Left hindlimb (tissue), 1 donor: ENCODE measurements at regions not wholly inside any gene's neighbourhood (a gene's known extent, or its start where the extent isn't known, plus 50 kb on each side); places are given as distances from the start of the nearest gene placed in this dataset.

Experiments
- DNase-seq: peaks from one replicate; pipeline ENCODE4 v3.0.0-alpha.2; 2018

DNA sequence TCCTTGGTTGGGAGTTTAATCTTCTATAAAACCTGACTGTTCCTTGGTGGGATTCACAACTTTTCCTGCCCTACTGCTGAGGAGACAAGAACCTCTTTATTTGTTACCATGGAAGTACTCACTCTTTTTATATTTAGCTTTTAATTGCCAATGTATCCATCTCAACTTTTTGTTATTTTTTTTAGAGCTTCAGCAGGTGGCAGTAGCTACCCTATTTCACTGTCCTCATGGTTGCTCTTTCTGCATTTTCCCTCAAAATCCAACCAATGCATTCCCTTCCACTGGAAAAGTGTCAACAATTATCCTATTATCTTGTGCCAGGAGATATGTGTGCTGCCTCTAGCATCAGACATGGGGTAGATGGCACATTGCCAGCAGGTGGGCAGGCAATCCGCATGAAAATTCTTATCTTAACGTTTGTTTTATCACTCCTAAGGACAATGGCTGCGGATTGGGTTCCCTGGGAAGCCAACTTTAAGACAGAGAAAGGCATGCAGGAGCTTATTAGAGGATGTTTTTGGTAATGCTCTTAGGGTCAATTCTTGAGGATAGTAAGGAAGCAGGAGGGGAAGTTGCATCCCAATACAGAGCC lies 406.4 kb downstream of the SNAPC1 start:
- no peak for DNase-seq

DNA sequence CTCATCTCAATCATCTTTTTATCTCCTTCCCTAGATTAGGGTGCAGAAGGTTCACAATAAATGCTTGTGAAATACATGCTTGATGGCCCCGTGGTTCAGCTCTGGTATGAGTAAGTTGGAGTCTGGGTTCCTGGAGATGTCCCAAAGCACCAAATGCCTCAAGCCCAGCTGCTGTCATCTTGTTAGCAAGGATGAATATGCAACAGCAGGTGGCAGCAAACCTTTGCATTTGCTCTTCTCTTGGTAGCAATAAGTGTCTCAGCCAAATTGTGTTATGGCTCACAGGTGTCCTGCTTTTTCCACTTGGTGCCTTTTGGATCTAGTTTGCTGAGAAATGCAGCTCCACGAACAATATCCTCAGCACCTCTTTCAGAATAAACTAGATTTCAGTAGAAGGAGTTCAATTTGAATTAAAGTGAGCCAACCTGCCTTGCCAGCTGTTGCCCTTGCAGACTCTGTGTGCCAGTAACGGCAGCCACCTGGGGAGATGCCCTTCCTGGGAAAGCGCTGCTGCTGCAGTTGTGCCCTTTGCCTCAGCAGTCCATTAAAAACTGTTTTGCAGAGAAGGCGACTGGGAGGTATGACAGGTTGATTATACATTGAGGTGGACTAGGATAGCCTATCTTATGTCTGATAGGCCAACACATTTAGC lies 417.3 kb downstream of the SNAPC1 start:
- DNase-seq: peak; percentile 67

DNA sequence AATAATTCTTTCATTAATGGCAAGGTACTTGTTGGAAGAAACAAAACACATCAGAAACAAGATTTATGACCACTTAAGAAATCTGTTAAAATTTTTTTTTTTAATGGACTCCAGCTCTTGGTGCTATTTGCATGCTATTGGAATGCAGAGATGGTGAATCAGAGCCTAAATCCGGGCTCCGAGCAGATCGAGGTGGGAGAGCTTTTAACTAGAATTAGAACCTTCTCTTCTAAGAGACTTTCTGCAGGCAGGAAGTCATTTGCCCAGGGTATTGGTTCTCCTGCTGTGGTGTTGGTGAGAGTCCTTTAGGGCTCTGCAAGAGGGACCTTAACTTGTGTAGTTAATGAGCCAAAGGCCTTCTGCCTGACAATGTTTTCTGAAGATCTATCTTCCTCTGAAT lies 419.4 kb downstream of the SNAPC1 start:
- DNase-seq: no peak

DNA sequence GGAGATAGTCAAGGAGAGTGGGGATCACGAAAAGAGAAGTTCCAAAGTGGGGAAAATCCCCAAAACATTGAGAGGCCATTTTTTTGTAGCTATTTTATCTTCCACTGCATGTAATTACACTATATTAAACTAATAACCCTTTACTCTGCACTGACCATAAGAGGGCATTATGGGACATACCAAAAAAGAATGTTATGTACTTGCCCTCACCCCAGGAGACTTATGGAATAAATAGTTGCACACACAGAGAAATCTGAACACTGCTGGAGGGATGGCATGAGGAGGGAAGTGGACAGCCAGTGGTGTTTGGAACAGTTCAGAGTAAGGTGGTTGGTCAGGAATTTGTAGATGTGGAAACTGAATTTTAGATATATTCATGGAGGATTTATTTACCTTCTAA lies 422.9 kb downstream of the SNAPC1 start:
- no peak for DNase-seq

DNA sequence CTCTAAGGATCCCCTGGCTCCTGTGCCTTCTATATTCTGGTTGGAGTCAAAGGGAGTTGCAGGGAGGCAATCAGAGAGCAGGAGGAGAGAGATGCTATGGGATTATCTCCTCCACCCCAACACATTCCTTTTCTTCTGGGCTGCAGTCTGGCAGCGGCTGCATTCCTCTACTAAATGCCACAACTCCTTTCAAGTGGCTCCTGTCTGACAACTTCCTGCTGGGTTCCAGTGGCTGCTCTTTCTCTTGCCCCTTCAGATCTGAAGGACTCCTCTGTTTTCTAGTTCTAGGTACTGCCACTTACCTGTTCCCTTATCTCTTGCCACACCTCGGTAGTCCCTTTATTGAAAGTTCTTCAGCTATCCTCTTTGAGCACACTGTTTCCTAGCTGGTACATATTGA lies 425.0 kb downstream of the SNAPC1 start:
- no peak for DNase-seq

DNA sequence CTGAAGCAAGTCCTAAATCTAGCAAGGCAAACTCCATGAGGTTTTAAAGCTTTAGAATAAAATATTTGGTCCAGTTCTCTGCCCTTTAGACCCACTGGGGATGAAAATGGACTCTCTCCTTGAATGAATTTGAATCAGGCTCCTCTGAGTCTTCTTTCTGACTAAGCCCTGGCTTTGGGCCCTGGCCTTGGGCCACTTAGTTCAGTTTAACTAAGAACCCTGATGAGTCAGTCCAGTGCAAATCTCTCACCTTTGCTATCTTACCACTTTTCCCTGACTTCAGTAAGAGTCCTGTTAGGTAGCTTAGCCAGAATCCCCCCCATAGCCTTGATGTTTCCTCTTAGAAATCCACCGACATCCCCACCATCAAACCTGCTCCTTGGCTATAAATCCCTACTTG lies 427.5 kb downstream of the SNAPC1 start:
- DNase-seq: no peak

DNA sequence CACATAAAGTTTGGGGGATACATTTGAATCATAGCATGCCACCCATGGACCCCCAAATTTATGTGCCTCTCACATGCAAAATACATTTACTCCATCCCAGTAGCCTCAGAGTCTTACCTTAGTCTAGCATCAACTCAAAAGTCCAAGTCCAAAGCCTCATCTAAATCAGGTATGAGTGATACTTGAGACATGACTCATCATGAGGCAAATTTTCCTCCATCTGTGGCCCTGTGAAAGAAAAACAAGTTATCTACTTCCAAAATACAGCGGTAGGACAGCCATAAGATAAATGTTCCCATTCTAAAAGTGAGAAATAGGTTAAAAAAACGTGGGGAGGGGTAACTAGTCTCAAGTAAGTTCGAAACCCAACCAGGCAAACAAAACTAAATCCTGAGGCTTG lies 444.2 kb downstream of the SNAPC1 start:
- no peak for DNase-seq

DNA sequence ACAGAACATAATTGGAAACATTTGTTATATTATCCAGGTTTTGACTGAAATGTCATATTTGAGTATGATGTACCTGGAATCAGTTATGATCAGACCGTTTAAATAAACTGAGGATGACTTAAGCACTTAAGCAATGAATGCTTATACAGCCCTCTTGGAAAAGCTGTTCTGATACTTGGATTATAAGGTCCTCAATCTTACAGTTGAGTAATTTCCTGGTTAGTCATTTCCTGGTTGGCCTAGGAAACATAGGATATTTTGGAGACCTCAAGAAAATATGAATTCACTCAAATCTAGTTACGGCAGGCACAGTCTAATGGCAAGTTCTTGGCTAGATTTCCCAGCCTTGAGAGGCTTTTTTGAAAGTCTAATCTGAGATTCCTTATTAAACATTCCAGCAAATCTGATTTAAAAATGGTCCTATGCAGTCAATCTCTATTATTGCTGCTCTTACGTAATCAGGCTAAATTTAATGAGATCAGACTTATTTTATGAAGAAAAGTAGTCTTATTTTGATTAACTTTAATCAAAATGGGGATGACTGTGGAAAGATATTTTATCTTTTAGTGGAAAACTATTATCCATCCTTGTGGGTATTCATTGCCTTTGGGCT lies 447.2 kb downstream of the SNAPC1 start:
- no peak for DNase-seq

DNA sequence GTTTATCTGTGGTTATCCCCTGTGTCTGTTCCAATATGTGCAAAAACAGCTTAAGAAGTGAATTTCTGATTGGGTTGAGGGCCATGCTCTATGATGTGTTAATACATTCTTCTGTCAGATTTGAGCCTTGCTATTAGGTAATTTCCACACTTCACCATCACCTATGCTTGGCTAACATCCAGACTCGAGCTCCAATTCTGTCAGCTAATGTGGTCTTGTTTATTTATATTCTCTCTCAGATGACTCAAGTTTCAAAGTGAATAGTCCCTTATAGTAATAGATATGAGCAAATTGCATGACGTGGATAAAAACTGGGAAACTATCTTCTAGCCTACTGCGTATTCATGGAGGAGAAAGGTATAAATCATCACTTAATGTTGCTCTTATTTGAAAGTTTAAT lies 451.3 kb downstream of the SNAPC1 start:
- DNase-seq: no peak

DNA sequence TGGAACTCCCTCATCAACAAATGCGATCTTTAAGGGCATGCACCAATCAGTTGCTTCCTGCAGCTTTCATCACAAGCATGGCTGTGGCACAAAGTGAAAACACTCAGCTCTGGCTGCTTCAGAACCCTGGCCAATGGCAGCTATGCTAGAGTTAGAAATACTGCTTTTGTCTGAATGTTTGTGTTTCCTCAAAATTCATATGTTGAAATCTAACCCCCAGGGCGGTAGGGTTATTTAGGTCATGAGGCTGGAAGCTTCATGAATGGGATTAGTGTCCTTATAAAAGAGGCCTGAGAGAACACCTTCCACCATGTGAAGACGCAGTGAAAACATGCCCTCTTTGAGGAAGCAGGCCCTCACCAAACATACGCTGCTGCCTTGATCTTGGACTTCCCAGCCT lies 453.9 kb downstream of the SNAPC1 start:
- no peak for DNase-seq

DNA sequence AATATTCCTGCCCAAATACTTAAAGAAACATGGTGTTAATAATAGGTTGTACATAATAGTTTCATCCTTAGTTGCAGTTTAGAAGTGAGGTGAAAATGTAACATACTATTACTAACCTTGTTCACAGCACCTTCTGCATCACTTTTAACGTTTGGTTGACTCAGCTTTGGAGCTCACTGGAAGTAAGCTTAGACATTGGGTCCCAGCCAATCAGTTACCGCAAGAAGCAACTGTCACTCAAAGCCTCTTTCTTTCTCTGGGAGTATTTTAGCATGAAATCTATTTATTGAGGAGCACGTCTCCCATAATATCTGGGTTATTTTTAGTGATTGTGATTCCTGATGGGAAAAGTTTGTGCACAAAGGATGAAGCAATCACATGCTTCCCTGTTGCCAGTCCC lies 472.6 kb downstream of the SNAPC1 start:
- no peak for DNase-seq

DNA sequence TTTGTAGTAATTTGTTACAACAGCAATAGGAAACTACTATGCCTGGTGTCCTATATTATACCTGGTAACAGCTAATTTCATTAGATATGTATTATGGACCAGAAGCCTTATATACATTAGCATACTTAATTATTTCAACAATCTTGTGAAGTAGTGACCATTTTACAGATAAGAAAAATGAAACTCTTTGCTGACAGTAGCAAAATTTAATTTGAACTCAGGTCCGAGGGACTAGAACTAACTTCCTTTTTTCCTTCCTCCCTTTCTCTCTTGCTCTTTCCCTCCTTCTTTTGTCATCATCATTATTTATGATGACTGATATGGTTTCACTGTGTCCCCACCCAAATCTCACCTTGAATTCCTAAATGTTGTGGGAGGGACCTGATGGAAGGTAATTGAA lies 482.0 kb downstream of the SNAPC1 start:
- DNase-seq: no peak

DNA sequence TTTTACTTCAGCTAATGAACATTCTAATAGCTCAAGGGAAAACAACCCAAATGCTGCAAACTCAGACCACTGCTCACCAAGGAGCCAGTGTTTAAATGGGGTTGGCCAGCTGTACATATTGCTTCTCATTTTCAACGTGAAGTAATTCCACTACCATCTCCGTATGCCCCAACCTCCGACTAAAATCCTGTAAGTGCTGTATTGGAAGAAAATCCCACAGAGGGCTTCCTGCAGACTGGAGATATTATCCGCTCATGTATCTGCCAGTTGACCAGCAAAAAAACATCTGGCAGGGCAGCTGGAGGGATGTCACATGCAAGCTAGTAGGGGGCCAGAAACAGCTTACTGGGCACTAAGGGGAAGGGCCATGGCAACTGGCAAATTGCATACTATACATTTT lies 485.0 kb downstream of the SNAPC1 start:
- DNase-seq: no peak

DNA sequence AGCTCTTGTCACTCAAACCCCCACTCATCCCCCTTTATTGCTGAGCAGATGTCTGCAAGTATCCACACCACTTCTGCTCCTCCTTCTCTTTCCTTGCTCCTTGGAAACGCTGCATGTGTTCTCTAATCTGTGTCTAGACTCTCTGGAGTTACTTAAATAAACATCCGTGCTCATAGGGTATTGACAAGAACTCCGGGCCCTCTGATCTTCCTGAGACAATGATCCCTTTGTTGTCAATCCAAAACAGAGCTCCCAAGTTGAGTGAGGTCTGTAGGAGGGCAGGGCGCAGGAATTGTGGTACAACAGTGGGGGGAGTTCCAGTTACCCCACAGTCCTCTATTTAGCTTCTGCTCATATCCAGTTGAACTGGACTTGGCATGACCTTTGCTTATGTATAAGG lies 489.0 kb downstream of the SNAPC1 start:
- DNase-seq: no peak

DNA sequence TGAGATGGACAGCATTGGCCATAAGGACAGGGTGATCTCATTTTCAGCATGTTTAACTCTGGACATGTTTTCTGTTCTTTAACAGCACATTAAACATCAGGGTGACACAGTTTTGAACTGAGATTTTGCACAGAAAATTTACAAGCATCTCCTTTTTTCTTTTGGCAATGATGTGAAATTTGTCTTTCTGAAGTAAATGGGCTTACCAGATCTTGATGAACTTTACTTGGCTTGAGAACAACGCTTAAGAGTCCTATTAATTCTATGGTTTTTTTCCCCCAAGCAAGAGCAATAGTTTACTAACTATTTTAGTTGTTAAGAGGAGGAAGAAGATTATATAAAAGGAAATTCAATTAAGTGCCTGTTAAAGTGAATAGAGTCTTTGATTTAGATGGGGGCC lies 491.0 kb downstream of the SNAPC1 start:
- DNase-seq: no peak

DNA sequence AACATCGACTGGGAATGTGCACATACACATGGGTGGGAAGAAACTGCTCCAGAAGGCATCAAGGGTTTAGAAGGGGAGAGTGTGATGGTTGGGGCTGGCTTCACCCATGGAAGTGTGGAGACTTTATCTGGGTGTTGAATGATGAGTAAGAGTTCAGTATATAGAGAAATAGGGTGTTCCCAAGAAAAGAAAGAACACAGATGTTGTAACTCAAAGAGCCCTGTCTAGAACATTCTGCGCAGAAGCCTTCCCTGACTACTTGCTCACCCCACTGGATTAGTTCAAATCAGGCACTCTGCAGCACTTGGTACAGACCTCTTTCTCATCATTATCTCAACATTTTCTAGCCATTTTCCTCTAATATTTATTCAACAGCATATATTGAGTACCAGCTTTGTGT lies 491.7 kb downstream of the SNAPC1 start:
- DNase-seq: no peak

DNA sequence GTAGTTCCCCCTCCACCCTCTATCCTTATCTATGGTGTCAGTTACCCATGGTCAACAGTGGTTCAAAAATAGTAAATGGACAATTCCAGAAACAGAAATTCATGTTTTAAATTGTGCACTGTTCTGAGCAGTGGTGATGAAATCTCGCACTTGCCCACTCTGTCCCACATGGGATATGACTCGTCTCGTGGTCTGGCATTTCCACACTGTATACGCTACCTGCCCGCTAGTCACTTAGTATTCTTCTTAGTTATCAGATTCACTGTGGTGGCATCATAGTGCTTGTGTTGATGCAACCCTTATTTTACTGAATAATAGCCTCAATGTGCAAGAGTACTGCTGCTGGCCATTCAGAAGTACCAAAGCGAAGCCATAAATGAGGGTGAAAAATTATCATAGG lies 507.0 kb downstream of the SNAPC1 start:
- DNase-seq: no peak

DNA sequence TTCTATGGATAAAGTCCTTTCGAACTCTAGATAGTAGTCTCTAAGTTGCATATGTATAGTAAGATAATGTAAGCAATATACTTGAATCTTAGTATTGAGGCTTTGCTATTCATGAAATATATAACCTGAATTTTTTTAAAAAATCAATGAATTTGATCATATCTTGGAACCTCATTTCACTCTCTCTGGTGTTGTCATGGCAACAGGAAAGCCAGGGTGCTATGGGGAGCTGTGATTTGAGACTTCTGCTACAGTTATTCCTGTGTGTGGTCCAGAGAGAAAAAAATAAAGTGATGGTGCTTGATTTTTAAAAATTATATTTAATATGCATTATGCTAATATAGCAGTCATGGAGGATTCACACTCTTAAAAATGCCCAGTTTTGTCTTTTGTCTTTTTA lies 508.0 kb downstream of the SNAPC1 start:
- DNase-seq: no peak

DNA sequence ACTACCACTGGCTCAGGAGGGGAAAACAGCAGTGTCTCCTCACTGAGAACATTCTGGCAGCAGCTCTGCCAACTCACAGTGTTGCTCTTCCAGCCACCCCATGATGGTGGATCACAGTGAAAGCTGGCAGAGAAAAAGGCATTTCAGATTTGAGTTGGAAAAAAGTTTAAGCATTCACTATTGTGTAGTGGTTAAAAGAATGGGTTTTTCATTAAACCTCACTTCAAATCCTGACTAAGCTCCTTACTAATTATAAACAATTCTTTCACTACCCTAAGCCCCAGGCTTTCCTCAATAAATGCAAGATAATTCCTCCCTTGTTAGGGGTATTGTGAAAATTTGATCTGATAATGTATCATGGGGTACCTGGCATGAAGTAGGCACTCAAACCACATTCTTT lies 518.1 kb downstream of the SNAPC1 start:
- no peak for DNase-seq

DNA sequence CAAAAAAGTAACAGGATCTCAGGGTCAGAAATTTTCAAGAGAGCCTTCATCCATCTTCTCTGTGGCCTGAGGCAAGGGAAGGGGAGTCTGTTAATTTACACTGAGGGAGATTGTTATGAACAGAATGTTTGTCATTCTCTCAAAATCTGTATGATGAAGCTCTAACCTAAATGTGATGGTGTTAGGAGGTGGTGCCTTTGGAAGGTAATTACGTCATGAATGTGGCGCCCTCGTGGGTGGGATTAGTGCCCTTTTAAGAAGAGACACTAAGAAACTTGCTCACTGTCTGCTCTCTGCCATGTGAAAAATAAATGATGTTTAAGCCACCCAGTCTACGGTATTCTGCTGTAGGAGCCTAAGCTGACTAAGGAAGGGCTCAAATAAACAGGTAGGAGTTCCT lies 521.6 kb downstream of the SNAPC1 start:
- DNase-seq: no peak

DNA sequence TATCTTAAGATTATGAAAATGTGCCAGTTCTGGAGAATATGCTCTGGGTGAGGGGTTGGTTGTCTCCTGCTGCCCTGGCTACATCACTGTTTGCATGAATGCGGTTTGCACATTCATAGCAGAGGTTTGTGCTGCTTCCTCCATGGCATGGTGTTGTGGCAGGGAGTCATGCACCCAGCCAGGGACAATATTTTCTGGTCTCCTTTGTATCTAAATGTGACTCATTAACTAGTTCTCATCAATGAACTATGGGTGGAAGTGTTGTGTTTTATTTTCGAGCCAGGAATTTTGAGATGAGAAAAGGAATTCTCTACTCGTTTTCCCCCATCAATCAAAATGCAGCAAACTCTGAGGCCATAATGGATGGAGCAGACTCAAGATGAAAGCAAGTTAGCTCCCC lies 527.3 kb downstream of the SNAPC1 start:
- no peak for DNase-seq

DNA sequence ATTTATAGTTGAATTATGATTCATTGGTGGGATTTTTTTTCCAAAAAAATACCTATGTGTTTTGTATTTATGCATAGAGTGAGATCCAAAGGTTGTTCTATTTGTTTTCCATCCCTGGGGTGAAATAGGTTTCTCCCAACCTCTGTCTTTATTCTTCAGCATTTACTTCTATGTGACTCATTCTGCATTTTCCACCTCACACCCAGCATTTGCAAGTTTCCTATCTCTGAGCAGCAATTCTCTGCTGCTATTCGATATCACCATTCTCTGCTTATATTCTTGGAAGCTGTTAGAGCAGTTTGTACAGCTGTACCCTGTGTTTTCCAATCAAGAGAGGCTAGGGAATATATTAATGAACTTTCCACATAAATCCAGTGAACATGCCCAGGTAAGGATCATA lies 538.9 kb downstream of the SNAPC1 start:
- DNase-seq: no peak

DNA sequence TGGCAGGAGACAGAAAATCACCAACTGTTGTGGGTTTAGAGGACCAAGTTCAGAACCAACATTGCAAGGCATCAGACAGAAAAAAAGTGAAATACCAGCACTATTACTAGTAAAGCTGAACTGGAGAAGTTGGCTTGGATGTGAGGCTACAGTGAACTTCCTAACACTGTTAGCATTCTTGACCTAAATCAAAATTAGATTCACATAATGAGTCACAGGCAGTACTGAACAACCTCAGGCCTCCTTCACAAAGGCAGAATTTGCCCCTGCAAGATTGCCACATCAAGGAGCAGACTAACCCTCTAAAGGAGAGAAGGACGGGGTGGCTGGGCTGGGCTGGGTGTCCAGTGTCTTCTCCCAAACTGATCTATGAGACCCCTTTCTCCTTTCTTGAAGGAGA lies 539.7 kb downstream of the SNAPC1 start:
- no peak for DNase-seq

DNA sequence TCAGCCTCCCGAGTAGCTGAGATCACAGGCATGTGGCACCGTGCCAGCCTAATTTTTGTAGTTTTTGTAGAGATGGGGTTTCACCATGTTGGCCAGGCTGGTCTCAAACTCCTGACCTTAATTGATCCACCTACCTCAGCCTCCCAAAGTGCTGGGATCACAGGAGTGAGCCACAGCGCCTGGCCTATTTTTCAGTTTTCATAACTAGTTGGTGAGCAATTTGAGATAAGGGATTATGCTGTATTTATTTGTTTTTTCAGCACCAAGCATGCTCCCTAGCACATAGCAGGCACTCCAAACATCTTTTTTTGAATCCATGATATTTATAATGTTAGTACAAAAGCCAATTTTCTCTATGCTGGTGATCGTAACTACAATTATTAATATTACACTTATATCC lies 541.2 kb downstream of the SNAPC1 start:
- DNase-seq: no peak

DNA sequence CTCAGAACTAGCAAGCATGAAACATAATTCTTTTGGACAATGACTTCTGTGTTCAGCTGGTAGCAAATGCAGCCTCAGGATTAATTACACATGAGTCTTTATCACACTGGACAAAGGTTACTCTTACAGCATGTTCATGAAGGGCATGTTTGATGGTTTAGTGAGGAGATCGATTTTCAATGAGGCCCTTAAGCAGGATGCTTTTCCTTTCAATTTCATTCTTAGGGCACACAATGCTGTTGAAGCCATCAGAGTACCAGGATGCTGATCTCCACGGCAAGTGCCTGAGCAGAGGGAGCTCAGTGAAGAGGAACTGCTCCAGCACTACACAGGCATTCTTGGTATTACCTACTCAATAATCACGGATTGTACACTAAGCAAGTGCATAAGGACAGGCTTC lies 542.0 kb downstream of the SNAPC1 start:
- DNase-seq: no peak
